Jurkat, Clone E6-1 (cell line): ENCODE measurements at regions not wholly inside any gene's neighbourhood (a gene's known extent, or its start where the extent isn't known, plus 50 kb on each side); places are given as distances from the start of the nearest gene placed in this dataset.
"Not testable (repeated sequence)": the region's sequence is repeated elsewhere in the genome, so short reads cannot be mapped to it uniquely, and the experiment has no call there.

Source experiments
- DNase-seq: peaks from one replicate; pipeline ENCODE4 v3.0.0-alpha.2; 2011; ENCODE audit warnings: low read depth, low spot score
- H3K4me3 ChIP-seq: 2 replicates; pipeline ENCODE4 v1.5.1; 2011; ENCODE audit warnings: mild to moderate bottlenecking, low read length, control low read depth, moderate library complexity

DNA sequence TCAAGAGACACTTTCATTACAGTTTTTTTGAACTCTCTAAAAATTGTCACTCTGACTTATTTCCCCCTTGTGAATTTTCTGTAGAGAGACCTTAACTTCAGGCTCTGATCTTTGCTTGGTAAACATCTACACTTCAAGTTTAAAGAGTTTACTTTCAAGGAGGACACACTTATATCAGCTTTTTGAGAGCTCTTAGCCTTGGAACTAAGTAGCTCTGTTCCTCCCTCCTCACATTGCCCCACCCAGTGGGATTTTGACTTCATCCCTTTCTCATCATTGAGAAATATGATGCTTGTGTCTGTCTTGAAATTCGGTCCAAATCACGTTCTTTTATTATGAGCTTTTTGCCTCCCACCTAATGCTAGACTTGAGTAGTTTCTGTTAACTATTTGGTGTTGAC lies 433.4 kb upstream of the MEIS1 start:
- H3K4me3 ChIP-seq, result no peak overlapping the region
- DNase-seq, result no peak

GRCh38 chr2:66000901-66001300 lies 434.0 kb upstream of the MEIS1 start:
- no peak for DNase-seq
- H3K4me3 ChIP-seq, result no peak overlapping the region

GRCh38 chr2:65999796-66000195 lies 435.1 kb upstream of the MEIS1 start:
- no peak for DNase-seq

DNA sequence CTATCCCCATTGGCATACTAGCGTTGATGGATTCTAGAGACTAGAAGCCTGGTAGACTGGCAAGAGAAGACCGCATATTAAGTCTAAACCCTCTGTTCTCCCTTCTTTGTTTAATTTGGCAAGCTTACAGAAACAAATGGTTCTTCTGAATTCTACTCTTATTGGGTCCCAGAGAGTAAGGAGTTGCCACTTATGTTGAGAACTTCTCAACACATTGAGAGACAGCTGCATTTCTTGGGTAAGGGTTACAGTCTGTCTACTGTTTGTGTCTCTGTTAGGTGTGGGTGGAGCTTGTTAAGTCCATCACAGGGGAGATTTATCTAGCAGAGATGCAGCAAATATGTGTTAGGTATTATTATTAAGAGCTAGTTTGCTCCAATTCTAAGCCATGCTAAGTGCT lies 435.8 kb upstream of the MEIS1 start:
- no peak overlapping the region for H3K4me3 ChIP-seq
- no peak for DNase-seq

More at GRCh38 chr2:65999796-66000195, 435.1 kb upstream of the MEIS1 start:
- no peak overlapping the region for H3K4me3 ChIP-seq

DNA sequence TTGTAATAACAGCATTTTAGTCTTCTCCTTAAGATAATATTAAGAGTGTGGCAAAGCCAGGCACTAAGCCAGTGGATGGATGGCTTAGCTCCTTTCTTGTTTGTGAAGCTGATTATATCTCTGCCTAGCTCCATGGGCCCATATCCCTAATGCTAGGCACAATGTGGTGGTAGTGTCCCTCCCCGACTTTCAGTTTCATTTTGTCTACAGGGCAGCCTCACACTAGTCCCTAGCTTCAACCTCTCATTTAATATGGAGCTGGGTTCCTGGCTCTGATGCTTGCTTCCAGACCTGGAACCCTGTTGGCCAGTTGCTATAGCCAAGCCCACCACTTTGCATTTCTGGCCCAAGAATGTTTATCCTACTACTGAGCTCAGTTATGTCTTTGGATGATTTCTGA lies 437.0 kb upstream of the MEIS1 start:
- no peak overlapping the region for H3K4me3 ChIP-seq
- no peak for DNase-seq

GRCh38 chr2:65992198-65992554 lies 442.7 kb upstream of the MEIS1 start:
- DNase-seq, result no peak
- no peak overlapping the region for H3K4me3 ChIP-seq

GRCh38 chr2:65991381-65992197 lies 443.3 kb upstream of the MEIS1 start:
- H3K4me3 ChIP-seq, result no peak overlapping the region
- no peak for DNase-seq

GRCh38 chr2:65985986-65986385 lies 448.9 kb upstream of the MEIS1 start:
- DNase-seq, result no peak
- no peak overlapping the region for H3K4me3 ChIP-seq

DNA sequence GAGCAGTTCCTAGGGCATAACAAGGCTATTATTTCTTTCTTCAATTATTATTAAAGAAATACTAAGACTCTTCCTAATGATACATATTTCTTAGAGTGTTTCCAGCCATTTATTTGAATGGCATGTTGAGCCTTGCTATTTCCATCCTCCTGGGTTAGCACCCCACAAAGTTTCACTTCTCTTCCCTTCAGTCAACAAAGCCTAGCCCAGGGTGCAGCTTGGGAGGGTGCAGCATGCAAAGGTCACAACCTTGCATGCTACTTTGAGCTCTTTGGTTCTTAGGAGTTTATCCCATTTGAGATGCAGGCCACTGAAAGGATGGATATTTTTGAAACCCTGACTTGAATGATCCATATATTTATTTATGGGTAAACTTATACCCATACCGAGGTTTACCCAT lies 454.4 kb upstream of the MEIS1 start:
- no peak overlapping the region for H3K4me3 ChIP-seq
- no peak for DNase-seq

DNA sequence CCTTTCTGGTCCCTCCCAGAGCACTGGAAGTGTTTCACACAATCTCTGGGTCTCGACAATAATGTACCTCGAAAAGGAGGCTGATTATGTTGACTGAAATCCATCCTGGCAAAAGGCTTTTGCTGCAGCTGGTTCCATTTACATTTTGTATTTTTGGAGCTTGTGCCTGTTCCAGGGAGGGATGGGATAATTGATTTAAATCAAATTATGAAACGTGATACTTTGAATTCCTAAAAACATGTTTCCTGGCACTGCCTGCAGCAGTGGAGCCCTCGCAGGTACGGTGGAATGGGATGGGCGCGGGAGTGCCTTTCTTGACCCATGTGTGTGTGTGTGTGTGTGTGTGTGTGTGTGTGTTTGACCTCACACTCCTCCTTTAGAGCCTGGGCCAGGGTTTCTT lies 455.5 kb upstream of the MEIS1 start:
- DNase-seq, result no peak

GRCh38 chr2:65974067-65974723 lies 460.7 kb upstream of the MEIS1 start:
- H3K4me3 ChIP-seq, result no peak overlapping the region
- DNase-seq, result no peak

More for the DNA sequence above, 455.5 kb upstream of the MEIS1 start:
- no peak overlapping the region for H3K4me3 ChIP-seq

DNA sequence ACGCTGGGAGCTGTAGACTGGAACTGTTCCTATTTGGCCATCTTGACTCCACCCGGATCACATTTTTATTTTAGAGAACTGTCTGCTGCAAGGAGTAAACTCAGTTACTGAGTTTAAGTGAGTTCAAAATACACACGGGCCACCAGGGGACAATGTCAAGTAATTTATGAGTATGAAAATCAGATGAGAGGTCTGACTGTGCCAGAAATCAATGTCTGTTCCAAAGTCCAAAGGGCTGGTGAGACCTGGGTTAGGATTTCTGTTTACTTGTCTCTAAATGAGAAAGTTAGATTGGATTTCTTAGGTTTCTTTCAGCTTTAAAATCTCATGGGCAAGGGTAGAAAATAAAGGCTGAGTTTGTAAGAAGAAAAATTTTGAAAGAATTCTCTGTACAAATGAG lies 465.8 kb upstream of the MEIS1 start:
- H3K4me3 ChIP-seq, result no peak overlapping the region
- no peak for DNase-seq

- H3K4me3 ChIP-seq, DNase-seq: not testable (repeated sequence)
Observed at GRCh38 chr2:65963303-65963702, 471.6 kb upstream of the MEIS1 start.

GRCh38 chr2:65960953-65961352 lies 474.0 kb upstream of the MEIS1 start:
- DNase-seq, result no peak
- H3K4me3 ChIP-seq, result no peak overlapping the region

DNA sequence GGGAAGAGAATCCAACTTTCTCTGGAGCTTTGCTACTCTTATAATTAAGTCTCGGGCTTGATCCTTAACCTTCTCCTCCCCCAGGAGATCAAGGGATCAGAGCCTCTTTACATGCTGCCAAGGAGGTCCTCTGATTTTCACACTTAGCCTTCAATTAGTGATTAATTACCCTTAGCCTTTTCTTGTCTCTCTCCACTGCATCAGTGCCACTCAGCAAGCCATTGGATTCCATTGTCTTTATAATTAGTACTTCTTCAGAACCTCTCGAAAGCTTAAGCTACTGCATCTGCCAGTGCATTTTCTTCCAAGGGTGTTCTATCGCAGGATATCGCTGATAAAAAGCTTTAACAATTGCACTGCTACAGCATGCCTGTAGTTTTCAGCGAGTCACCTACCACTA lies 477.0 kb upstream of the MEIS1 start:
- DNase-seq, result no peak
- no peak overlapping the region for H3K4me3 ChIP-seq

DNA sequence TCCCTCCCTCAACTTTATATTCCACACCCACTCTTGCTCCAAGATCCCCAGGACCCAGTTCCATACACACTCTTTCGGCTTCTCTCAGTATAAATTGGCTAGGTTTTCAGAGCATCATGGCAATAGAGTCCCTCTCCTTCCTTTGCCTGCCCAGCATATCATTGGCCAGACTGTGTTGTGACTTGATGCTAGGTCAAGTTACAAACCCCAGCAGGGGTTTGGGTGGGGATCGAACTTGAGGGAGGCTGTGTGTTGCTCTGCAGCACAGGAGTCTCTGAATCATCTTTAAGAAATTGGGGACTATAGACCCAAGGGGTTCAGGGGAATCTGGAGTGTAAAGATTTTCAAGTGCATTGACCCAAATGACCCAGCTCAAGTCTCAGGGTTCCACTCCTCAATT lies 477.5 kb upstream of the MEIS1 start:
- no peak overlapping the region for H3K4me3 ChIP-seq
- no peak for DNase-seq

DNA sequence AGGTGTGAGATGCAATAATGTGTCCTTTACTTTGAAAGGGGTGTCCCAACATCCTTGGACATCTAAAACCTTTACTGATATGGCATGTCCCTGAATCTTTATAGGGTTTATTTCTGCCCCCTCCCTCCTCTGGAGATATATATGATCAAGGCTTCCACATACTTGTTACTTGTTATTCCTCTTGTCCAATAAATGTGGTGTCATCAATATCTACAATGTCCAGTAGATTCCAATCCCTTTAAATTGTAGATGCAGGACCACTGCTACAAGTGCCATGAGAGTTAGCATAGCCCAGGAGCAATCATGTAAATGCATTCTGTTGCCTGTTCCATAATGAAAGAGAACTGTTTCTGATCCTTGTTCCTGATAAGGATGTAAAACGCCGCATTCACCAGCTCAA lies 479.7 kb upstream of the MEIS1 start:
- DNase-seq, result no peak
- no peak overlapping the region for H3K4me3 ChIP-seq

- DNase-seq, result no peak
- H3K4me3 ChIP-seq, result no peak overlapping the region
Observed at GRCh38 chr2:65952966-65953761, 481.8 kb upstream of the MEIS1 start.

DNA sequence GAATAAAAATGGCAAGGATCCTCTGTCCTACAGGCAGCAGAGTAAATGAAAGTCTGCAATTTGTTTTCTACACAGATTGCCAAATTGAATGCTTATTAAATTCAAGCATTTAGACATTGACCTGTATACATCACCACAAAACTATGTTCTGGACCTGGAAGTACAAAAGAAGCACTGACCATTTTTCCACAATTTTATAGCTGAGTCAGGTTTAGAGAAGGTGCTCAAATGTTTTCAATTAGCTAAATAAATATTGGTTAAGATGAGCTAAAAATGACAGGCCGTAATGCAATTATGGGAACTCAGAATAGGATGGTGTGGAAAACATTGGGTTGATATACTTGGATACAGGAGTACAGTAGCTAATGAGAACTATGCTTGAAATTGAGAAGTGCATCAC lies 490.7 kb upstream of the MEIS1 start:
- no peak for DNase-seq
- no peak overlapping the region for H3K4me3 ChIP-seq

- no peak overlapping the region for H3K4me3 ChIP-seq
- DNase-seq, result no peak
Observed at GRCh38 chr2:65943099-65943786, 491.7 kb upstream of the MEIS1 start.
